GM18517 (cell line): ENCODE measurements at regions not wholly inside any gene's neighbourhood (a gene's known extent, or its start where the extent isn't known, plus 50 kb on each side); places are given as distances from the start of the nearest gene placed in this dataset.
"Not testable (repeated sequence)": the region's sequence is repeated elsewhere in the genome, so short reads cannot be mapped to it uniquely, and the experiment has no call there.

ENCODE experiments used
- ATAC-seq: cut with Tn5 transposase; IDR thresholded peaks from one replicate; pipeline ENCODE4 v1.9.1; 2021; ENCODE audit warnings: mild to moderate bottlenecking, moderate library complexity; ENCODE audit not compliant: unreplicated experiment

- ATAC-seq, result no peak
Measured at GRCh38 chr11:22567759-22568158, 57.9 kb downstream of the FANCF start.

DNA sequence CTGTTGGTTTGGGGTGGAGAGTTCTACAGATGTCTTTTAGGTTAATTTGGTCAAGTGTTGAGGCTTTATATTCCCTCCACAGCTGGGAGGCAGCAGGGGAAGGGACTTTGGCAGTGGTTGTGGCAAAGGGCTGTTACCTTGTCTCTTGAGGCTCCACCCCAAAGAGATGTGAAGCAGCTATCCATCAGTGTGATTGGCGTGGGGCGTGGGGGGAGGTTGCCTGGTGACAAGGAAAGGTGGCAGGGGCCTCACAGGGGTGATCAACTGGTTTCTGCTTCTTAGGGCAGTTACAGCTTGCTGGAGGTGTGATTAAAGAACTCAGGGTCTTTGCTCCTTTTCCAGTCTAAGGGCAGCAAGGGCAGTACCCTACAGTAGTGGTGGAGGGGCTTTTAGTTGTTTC, 59.3 kb downstream of the FANCF start:
- no peak for ATAC-seq

DNA sequence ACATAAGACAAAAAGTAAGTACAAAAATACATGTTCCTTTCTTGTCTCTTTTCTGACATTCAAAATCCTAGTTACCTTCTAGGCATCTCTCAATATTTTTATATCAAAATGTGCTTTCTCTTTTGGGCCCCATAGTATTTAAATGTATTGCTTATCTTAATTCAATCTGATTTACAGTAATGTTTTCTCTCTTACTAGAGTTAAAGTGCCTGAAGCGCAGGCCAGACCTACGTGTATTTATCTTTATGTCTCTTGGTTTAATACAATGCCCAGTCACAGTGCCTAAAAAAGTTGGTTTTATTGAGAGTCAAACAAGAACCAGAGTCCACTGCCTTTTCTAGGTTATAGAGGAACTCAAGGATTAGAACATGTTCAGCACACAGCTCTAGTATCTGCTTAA, 64.3 kb downstream of the FANCF start:
- no peak for ATAC-seq

DNA sequence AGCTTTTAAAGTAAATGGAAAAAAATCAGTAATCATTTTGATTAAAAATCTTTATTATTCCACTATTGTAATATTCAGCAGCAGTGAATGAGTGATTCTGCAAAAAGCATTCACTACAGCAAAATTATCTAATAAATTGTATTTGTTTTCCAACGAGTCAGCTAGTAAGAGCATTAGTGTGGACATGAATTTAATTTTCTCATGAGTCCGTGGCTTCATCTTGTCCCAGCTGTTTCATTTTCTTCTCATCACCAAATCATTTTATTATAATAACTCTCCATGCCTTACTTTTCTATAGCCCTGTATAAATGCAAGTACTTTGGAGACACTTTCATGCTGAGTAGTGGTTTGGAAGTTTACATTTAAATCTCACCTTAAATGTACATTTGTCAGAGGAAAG, 66.2 kb downstream of the FANCF start:
- ATAC-seq, result no peak

GRCh38 chr11:22558664-22559063, 67.0 kb downstream of the FANCF start:
- no peak for ATAC-seq

GRCh38 chr11:22556381-22556780, 69.2 kb downstream of the FANCF start:
- ATAC-seq, result no peak

- no peak for ATAC-seq
Measured at GRCh38 chr11:22555881-22556280, 69.7 kb downstream of the FANCF start.

DNA sequence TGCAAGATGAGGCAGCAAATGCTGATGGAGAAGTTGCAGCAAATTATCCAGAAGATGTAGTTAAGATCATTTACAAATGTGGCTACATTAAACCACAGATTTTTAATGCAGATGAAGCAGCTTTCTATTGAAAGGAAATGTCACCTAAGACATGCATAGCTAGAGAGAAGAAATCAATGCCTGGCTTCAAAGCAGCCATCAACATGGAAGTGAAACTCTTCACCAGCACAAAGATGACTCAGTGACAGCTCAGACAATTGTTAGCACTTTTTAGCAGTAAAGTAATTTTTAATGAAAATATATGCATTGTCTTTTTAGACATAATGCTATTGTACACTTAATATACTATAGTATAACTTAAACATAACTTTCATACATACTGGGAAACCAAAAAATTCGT, 71.4 kb downstream of the FANCF start:
- ATAC-seq, result peak; percentile 94

DNA sequence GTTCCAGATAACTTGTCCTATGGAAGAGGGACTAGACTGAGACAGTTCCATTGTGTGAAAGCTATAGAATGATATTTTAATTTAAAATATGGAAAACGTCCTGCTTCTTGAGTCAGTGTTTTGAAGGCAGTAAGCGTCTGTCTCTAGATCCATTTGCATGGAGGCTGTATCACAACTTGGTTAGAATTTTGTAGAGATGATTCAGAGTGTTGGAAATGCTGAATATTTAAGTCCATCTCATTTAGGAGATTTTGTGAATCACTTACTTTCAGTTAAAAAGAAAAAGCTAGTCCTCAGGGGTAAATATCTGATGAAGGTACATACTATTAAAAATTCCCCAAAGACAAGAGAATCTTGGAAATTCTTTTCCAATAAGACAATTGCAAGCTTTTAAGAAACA, 72.7 kb downstream of the FANCF start:
- ATAC-seq, result no peak

DNA sequence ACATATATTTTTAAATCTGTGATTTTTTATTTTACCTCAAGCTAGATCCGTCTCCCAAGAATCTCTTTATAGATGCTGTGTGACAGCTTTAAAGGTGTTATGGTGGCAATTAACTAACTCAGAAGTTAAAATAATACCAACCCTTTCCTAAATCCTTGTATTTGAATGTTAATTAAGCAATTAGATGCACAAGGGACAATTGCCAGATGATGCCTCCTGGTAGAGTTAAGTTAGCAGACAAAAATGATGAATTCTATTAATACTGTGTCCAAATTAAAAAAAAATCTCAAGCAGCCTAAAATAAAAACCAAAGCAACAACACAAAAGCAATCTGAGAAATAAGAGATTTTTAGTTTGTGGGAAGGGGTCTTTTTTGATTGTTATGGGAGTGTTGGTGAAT, 78.9 kb downstream of the FANCF start:
- ATAC-seq, result no peak

DNA sequence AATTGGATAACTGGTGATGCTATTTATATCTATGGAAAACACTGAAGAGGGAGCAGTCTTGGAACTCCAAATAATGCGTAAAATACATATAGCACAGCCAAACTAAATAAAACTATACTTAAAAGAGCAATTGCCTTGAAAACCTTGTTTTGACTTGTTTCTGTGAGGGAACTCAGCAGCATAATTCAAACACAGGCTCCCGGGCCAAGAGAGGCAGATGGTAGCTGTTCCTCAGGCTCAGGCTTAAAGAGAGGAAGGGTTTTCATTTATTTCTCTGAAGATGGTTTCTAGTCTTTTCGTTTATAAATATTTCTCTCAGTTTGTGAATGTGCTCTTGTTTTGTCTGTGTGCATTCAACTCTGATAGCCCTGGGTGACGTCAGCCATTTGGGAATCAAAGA, 82.4 kb downstream of the FANCF start:
- no peak for ATAC-seq

GRCh38 chr11:22539821-22540256, 85.8 kb downstream of the FANCF start:
- ATAC-seq, result no peak

GRCh38 chr11:22536071-22536470, 89.6 kb downstream of the FANCF start:
- ATAC-seq, result no peak

GRCh38 chr11:22528612-22529429, 96.8 kb downstream of the FANCF start:
- ATAC-seq, result not testable (repeated sequence)

DNA sequence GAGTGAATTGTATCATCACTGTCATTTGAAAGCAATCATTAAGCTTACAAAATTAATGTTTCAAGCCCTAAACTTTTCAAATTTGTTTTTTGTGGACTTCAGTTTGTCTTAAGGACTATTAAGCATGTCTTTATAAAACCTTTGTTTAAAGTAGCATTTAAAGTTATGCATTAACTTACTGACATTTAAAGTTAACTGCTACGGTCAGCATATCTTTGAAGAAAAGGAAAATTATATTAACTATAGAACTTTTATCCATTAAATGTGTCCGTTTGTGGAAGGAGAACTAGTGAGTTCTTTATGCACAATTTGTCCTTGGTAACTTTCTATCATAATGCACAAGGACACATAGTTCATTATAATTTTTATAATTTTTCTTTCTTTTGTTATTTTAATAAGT, 103.4 kb downstream of the FANCF start:
- ATAC-seq, result no peak

- ATAC-seq, result peak; percentile 66
Measured at GRCh38 chr11:22521226-22521625, 104.4 kb downstream of the FANCF start.

DNA sequence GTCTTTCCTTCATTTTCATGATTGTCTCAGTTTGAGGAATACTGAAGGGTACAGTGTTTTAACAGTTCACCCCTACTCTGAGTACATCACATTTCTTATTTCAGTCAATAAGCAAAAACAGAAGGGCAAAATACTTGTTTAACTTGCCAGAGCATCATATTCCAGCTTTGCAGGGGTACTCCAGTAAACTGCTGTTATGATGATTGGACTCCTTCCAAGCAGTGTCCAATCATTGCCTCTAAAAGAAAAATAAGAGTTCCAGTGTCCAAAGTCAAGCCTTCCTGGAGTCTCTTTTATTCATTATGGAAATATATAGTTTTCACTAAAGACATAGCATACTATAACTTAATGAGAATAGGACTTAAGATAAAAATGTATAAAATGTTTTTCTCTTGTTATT, 105.1 kb downstream of the FANCF start:
- ATAC-seq, result no peak

DNA sequence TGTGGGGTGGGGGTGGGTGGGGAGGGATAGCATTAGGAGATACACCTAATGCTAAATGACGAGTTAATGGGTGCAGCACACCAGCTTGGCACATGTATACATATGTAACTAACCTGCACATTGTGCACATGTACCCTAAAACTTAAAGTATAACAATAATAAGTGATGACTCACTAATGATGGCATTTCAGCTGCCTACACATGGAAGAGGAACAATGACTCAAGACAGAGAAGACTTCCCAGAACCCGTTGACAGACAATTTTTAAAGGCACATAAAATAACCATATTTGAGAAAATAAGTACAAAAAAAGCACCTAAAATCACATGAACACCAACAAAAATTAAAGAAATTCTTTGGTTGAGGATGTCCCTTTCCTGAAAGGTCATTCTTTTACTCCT, 107.3 kb downstream of the FANCF start:
- not testable (repeated sequence) for ATAC-seq

GRCh38 chr11:22516111-22516510, 109.5 kb downstream of the FANCF start:
- ATAC-seq, result no peak

DNA sequence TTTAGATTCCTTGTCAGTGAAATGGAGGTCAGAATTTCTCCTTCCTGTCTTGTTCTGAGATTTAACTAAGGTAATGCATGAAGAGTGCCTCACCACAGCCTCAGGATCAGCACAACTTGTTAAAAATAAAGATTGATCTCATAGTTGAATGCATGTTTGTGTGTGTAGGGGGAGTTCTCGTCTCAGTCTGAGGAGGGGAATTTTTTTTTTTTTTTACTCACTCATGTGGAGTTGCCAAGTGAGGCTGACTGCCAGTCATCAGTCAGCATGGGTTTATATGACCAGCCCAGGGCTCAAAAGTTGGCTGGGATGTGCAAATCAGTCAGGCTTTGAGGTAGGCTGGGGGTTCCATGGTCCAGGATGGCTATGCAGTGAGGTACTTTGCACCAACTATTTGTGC, 113.2 kb downstream of the FANCF start:
- ATAC-seq, result no peak

GRCh38 chr11:22510741-22511140, 114.9 kb downstream of the FANCF start:
- ATAC-seq, result no peak

GRCh38 chr11:22510010-22510409, 115.6 kb downstream of the FANCF start:
- no peak for ATAC-seq

DNA sequence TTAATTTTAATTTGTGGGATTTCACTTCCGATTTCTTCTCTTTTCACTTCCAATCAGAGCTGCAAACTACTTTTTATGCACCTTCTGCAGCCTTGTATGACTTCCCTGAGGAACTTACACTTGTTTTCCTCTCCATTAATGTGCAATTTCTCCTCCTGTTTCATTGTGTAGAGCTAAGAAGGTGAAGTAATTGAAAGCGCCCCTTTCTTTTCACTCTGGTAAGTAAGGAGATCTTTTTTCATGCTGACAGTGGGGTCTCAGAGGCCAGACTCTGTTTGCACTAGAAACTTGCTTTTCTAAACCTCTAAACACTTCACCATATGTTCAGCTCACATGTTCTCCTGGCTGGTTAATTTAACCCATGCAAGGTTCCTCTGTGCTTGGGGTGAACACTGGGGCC, 117.0 kb downstream of the FANCF start:
- no peak for ATAC-seq
